Fibroblast of mammary gland (primary cell): ENCODE measurements at regions not wholly inside any gene's neighbourhood (a gene's known extent, or its start where the extent isn't known, plus 50 kb on each side); places are given as distances from the start of the nearest gene placed in this dataset.

Source experiments
- DNase-seq: peaks from one replicate; pipeline ENCODE4 v3.0.0-alpha.2; 2010; ENCODE audit warnings: low read depth
- H3K4me3 ChIP-seq: 2 replicates; pipeline ENCODE4 v1.5.1; 2011; ENCODE audit warnings: low read depth, mild to moderate bottlenecking, low read length, moderate library complexity; ENCODE audit not compliant: control insufficient read depth
- CTCF ChIP-seq: conservative IDR thresholded peaks from 2 replicates; pipeline ENCODE4 v1.5.1; 2011; ENCODE audit warnings: low read depth, low read length, inconsistent platforms; ENCODE audit not compliant: control insufficient read depth, insufficient read depth

- no peak overlapping the region for H3K4me3 ChIP-seq
- DNase-seq, result no peak
- TF ChIP-seq CTCF, result no peak
These were observed 117.2 kb downstream of the IPO8 start for GRCh38 chr12:30578426-30578825.

- TF ChIP-seq CTCF, result no peak
- H3K4me3 ChIP-seq, result no peak overlapping the region
- peak; percentile 70 for DNase-seq
These were observed 122.5 kb downstream of the IPO8 start for GRCh38 chr12:30573145-30573544.

GRCh38 chr12:30570211-30570890 is 125.3 kb downstream of the IPO8 start:
- DNase-seq, result no peak
- no peak for TF ChIP-seq CTCF
- H3K4me3 ChIP-seq, result no peak overlapping the region

GRCh38 chr12:30569426-30569825 is 126.2 kb downstream of the IPO8 start:
- no peak overlapping the region for H3K4me3 ChIP-seq
- no peak for TF ChIP-seq CTCF
- DNase-seq, result no peak

GRCh38 chr12:30568453-30568852 is 127.2 kb downstream of the IPO8 start:
- no peak overlapping the region for H3K4me3 ChIP-seq
- DNase-seq, result no peak
- no peak for TF ChIP-seq CTCF

GRCh38 chr12:30567082-30567481 is 128.6 kb downstream of the IPO8 start:
- DNase-seq, result no peak
- no peak for TF ChIP-seq CTCF
- H3K4me3 ChIP-seq, result no peak overlapping the region

GRCh38 chr12:30564394-30564793 is 131.3 kb downstream of the IPO8 start:
- no peak for DNase-seq
- H3K4me3 ChIP-seq, result no peak overlapping the region
- no peak for TF ChIP-seq CTCF
